ENCODE measurements at regions not wholly inside any gene's neighbourhood (a gene's known extent, or its start where the extent isn't known, plus 50 kb on each side); places are given as distances from the start of the nearest gene placed in this dataset.

DNA sequence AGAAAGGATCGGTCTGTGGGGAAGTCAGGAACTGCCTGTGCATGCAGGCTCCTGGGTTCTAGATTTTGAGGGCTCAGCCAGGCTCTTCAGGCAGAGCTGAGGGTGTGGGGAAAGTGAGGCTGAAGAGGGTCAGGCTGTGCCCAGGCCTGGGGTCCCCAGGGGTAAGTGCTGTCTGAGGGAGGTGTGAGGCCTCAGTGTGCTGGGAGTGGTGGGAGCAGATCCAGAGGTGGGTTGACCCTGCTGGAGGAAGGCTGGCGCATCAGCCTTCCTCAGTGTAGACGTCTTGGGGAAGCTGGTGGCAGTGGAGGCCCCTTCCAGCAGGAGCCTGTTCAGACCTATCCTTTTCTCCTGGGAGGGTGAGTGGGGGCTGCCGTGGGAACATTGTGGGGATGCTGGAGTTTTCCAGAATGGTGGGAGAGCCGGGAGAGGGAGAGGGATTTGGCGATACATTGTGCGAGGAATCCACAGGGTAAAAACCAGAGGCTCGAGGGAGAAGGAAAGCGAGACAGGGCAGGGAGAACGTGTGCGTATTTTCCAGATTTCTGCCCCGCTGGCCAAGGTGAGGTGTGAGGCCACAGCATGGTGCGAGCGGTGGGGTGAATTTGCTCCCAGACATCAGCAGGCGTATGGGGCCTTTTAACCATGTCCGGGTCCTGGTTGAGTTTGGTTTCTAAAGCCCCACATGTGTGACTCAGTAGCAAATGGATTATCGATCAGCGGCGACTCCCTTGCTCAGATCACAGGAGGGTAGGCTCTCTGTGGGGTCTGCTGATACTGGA, 237.7 kb downstream of the TEX29 start:
- Histone ChIP-seq H2AFZ (ENCODE audit: low read depth, low read length) (no peak overlapping the region), H3K4me2 (ENCODE audit: low read length) (no peak overlapping the region), H3K27ac (ENCODE audit: low read length) (no peak overlapping the region), H3K9me3 (ENCODE audit: low read length) (no peaks in the 10 kb centered on the region), H3K27me3 (ENCODE audit: insufficient read depth, low read depth, low read length) (no peaks in the 10 kb centered on the region), H3K9me2 (ENCODE audit: insufficient read depth, low read length) (no peaks in the 10 kb centered on the region), H3F3A (ENCODE audit: insufficient read depth, low read length, poor library complexity, severe bottlenecking) (no peaks in the 10 kb centered on the region), H3K4me3 (ENCODE audit: low read length) (no peak overlapping the region), H4K20me1 (ENCODE audit: insufficient read depth) (no peaks in the 10 kb centered on the region), H3K79me2 (replicated peaks; ENCODE audit: insufficient read depth, low read length) (no peaks in the 10 kb centered on the region), H3K9ac (ENCODE audit: low read length) (no peak overlapping the region), H3K36me3 (ENCODE audit: insufficient read depth, low read length) (no peaks in the 10 kb centered on the region)
- TF ChIP-seq RAD21 (conservative IDR thresholded peaks at IDR 0.05) = no peak
- no peak for TF ChIP-seq SMC3 (conservative IDR thresholded peaks at IDR 0.05; ENCODE audit: poor library complexity)
- no peak for TF ChIP-seq EZH2 (IDR thresholded peaks at IDR 0.05; ENCODE audit: borderline replicate concordance, insufficient read depth, low read length, poor library complexity, severe bottlenecking)
- no peak for TF ChIP-seq CTCF (IDR thresholded peaks at IDR 0.05; ENCODE audit: poor library complexity, severe bottlenecking)
- TF ChIP-seq TAF1 (IDR thresholded peaks at IDR 0.05; ENCODE audit: low read depth) = no peak

DNA sequence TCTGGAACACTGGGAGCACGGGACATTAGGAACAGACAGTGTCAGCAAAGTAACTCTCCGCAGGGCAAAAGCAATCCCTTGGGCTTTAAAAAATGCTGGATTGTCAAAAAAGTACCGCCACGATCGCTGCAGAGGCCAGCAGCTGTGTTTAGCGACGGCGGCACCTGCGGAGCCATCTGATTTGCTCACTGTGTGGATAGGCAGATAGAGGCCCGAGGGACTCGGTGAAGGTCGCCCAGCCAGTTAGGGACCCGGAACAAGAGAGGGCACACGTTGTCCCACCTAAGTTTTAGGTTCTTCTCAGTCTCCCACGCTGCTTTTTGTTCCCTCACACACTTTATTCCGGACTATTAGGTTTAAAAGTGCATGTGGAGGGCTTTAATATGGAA, 238.3 kb downstream of the TEX29 start:
- H3K9ac ChIP-seq (ENCODE audit: low read length) = no peak overlapping the region
- no peak overlapping the region for H3K27ac ChIP-seq (ENCODE audit: low read length)
- H3K9me3 ChIP-seq (ENCODE audit: low read length) = no peaks in the 10 kb centered on the region
- H3K36me3 ChIP-seq (ENCODE audit: insufficient read depth, low read length) = no peaks in the 10 kb centered on the region
- H2AFZ ChIP-seq (ENCODE audit: low read depth, low read length) = no peak overlapping the region
- H3F3A ChIP-seq (ENCODE audit: insufficient read depth, low read length, poor library complexity, severe bottlenecking) = no peaks in the 10 kb centered on the region
- no peaks in the 10 kb centered on the region for H4K20me1 ChIP-seq (ENCODE audit: insufficient read depth)
- H3K27me3 ChIP-seq (ENCODE audit: insufficient read depth, low read depth, low read length) = no peaks in the 10 kb centered on the region
- H3K4me3 ChIP-seq (ENCODE audit: low read length) = no peak overlapping the region
- H3K4me2 ChIP-seq (ENCODE audit: low read length) = no peak overlapping the region
- H3K79me2 ChIP-seq (replicated peaks; ENCODE audit: insufficient read depth, low read length) = no peaks in the 10 kb centered on the region
- TF ChIP-seq EP300 (conservative IDR thresholded peaks at IDR 0.05; ENCODE audit: poor library complexity, severe bottlenecking) (no peak), SMC3 (conservative IDR thresholded peaks at IDR 0.05; ENCODE audit: poor library complexity) (no peak), EZH2 (IDR thresholded peaks at IDR 0.05; ENCODE audit: borderline replicate concordance, insufficient read depth, low read length, poor library complexity, severe bottlenecking) (no peak), MXI1 (conservative IDR thresholded peaks at IDR 0.05; ENCODE audit: poor library complexity, severe bottlenecking) (no peak), TAF1 (IDR thresholded peaks at IDR 0.05; ENCODE audit: low read depth) (no peak), CTCF (IDR thresholded peaks at IDR 0.05; ENCODE audit: poor library complexity, severe bottlenecking) (no peak), REST (IDR thresholded peaks at IDR 0.05; ENCODE audit: borderline replicate concordance) (no peak), POLR2AphosphoS5 (IDR thresholded peaks at IDR 0.05) (no peak), RAD21 (conservative IDR thresholded peaks at IDR 0.05) (no peak)
- H3K9me2 ChIP-seq (ENCODE audit: insufficient read depth, low read length) = no peaks in the 10 kb centered on the region
